ENCODE measurements at regions not wholly inside any gene's neighbourhood (a gene's known extent, or its start where the extent isn't known, plus 50 kb on each side); places are given as distances from the start of the nearest gene placed in this dataset.

GRCh38 chr12:114968727-114969126 lies 284.8 kb upstream of the TBX3 start:
- TF ChIP-seq ZC3H11A (IDR thresholded peaks at IDR 0.05) (no peak), NFE2L2 (conservative IDR thresholded peaks at IDR 0.05; ENCODE audit: low read length) (no peak), GATA3 (IDR thresholded peaks at IDR 0.05; ENCODE audit: borderline replicate concordance) (no peak), EHMT2 (IDR thresholded peaks at IDR 0.05; ENCODE audit: low read depth) (no peak), JUN (IDR thresholded peaks at IDR 0.05) (no peak), RCOR1 (IDR thresholded peaks at IDR 0.05; ENCODE audit: low read depth, low read length) (no peak)
- FAIRE-seq, result no peak

GRCh38 chr12:114967151-114967550 lies 283.2 kb upstream of the TBX3 start:
- ChIA-PET CTCF (no interaction called here), POLR2A (no interaction called here)
- no peak for TF ChIP-seq ZFP36 (IDR thresholded peaks at IDR 0.05; ENCODE audit: borderline replicate concordance, partially characterized antibody)
- TF ChIP-seq NPAS2 (CRISPR knock-in tag; IDR thresholded peaks at IDR 0.05; ENCODE audit: borderline replicate concordance), result no peak
- no peak for TF ChIP-seq ZC3H11A (IDR thresholded peaks at IDR 0.05)
- H3K4me3 ChIP-seq, result no peak overlapping the region
- H3K4me1 ChIP-seq, result no peaks in the 10 kb centered on the region
- WGBS (ENCODE audit: missing lambda C conversion rate), result 51% methylated on average over 5 of the region's 5 CpGs
- H3K4me2 ChIP-seq, result no peak overlapping the region
- ATAC-seq (no peak), DNase-seq (ENCODE audit: low read depth in 1 of 2, low spot score in 1 of 2) (no peak), FAIRE-seq (no peak)
- H3K27ac ChIP-seq, result no peak overlapping the region
- 0 out of 3 replicates have a peak, but pooled peaks cover 3% of the 10 kb centered on the region for H3K9me3 ChIP-seq

More at GRCh38 chr12:114968727-114969126, 284.8 kb upstream of the TBX3 start:
- POLR2A ChIA-PET, result interaction anchor here (0.7 kb wide), 1 partner anchor 8 kb away, joined by 7 read pairs; no protein-coding TSS in a partner anchor
- H3K27ac ChIP-seq, result no peak overlapping the region
- no peak for ATAC-seq
- CTCF ChIA-PET, result no interaction called here
- 62% methylated on average over 4 of the region's 4 CpGs for WGBS (ENCODE audit: missing lambda C conversion rate)
- no peaks in the 10 kb centered on the region for H3K4me1 ChIP-seq
- H3K4me3 ChIP-seq, result no peak overlapping the region
- H3K9me3 ChIP-seq, result no peaks in the 10 kb centered on the region
- DNase-seq (ENCODE audit: low read depth in 1 of 2, low spot score in 1 of 2), result no peak
- H3K4me2 ChIP-seq, result no peak overlapping the region

- no peak for ATAC-seq
- Histone ChIP-seq H3K27ac (no peak overlapping the region), H3K4me1 (no peaks in the 10 kb centered on the region), H3K9me3 (0 out of 3 replicates have a peak, but pooled peaks cover 3% of the 10 kb centered on the region), H3K4me2 (no peak overlapping the region), H3K4me3 (no peak overlapping the region)
- DNase-seq (ENCODE audit: low read depth in 1 of 2, low spot score in 1 of 2), result no peak
- ChIA-PET CTCF (interaction anchor here (1.2 kb wide), 1 partner anchor 280 kb away, joined by 3 read pairs; the partner anchor contains the start of gene TBX3), POLR2A (no interaction called here)
- WGBS (ENCODE audit: missing lambda C conversion rate), result 73% methylated on average over 2 of the region's 2 CpGs
- FAIRE-seq, result no peak
- TF ChIP-seq EHF (CRISPR knock-in tag; IDR thresholded peaks at IDR 0.05), result no peak
- no peak for TF ChIP-seq HOXB13 (CRISPR knock-in tag; IDR thresholded peaks at IDR 0.05; ENCODE audit: low read depth)
- no peak for TF ChIP-seq BCL3 (IDR thresholded peaks at IDR 0.05)
- TF ChIP-seq BHLHE40 (IDR thresholded peaks at IDR 0.05; ENCODE audit: low read depth, low read length), result no peak
- TF ChIP-seq KDM1A (IDR thresholded peaks at IDR 0.05; ENCODE audit: low read depth), result no peak
- no peak for TF ChIP-seq JUNB (IDR thresholded peaks at IDR 0.05)
- TF ChIP-seq RAD21 (conservative IDR thresholded peaks at IDR 0.05 in 1 of 2, IDR thresholded peaks at IDR 0.05 in 1 of 2), result no peak
- TF ChIP-seq RNF2 (IDR thresholded peaks at IDR 0.05; ENCODE audit: borderline replicate concordance, low read depth), result no peak
- TF ChIP-seq ATOH8 (CRISPR knock-in tag; IDR thresholded peaks at IDR 0.05; ENCODE audit: low read depth), result no peak
- TF ChIP-seq RARB (CRISPR knock-in tag; IDR thresholded peaks at IDR 0.05), result no peak
- no peak for TF ChIP-seq RCOR1 (IDR thresholded peaks at IDR 0.05; ENCODE audit: low read depth, low read length)
- TF ChIP-seq ESRRA (IDR thresholded peaks at IDR 0.05; ENCODE audit: borderline replicate concordance, low read length), result no peak
- TF ChIP-seq ELK1 (IDR thresholded peaks at IDR 0.05; ENCODE audit: low read depth, low read length), result no peak
- no peak for TF ChIP-seq EHMT2 (IDR thresholded peaks at IDR 0.05; ENCODE audit: low read depth)
- no peak for TF ChIP-seq CBX8 (IDR thresholded peaks at IDR 0.05)
- TF ChIP-seq HDAC2 (IDR thresholded peaks at IDR 0.05), result no peak
- TF ChIP-seq TFCP2L1 (CRISPR knock-in tag; IDR thresholded peaks at IDR 0.05), result no peak
Observed at GRCh38 chr12:114964841-114965240, 280.9 kb upstream of the TBX3 start.

All from A549 (cell line).